Neuronal stem cell (in vitro differentiated cells): ENCODE measurements at regions not wholly inside any gene's neighbourhood (a gene's known extent, or its start where the extent isn't known, plus 50 kb on each side); places are given as distances from the start of the nearest gene placed in this dataset.

Experiments
- DNase-seq: peaks from one replicate; pipeline ENCODE4 v3.0.0-alpha.2; 2013; ENCODE audit warnings: low spot score
- H2AFZ ChIP-seq: one replicate; pipeline ENCODE4 v1.6.1; 2013; ENCODE audit warnings: mild to moderate bottlenecking, low read length, inconsistent platforms
- H2AK5ac ChIP-seq: 2 replicates; pipeline ENCODE4 v1.6.1; 2013; ENCODE audit warnings: low read depth, mild to moderate bottlenecking, inconsistent platforms, low read length, moderate library complexity, mixed read lengths
- H2BK120ac ChIP-seq: 2 replicates; pipeline ENCODE4 v1.6.1; 2013; ENCODE audit warnings: low read depth, mild to moderate bottlenecking, inconsistent platforms, low read length, moderate library complexity, mixed read lengths
- H2BK12ac ChIP-seq: one replicate; pipeline ENCODE4 v1.6.1; 2013; ENCODE audit warnings: low read length, inconsistent platforms
- H2BK15ac ChIP-seq: 2 replicates; pipeline ENCODE4 v1.6.1; 2013; ENCODE audit warnings: mild to moderate bottlenecking, low read length, inconsistent platforms, mixed read lengths
- H2BK5ac ChIP-seq: one replicate; pipeline ENCODE4 v1.6.1; 2013; ENCODE audit warnings: inconsistent platforms, mild to moderate bottlenecking, low read length, moderate library complexity
- H3K14ac ChIP-seq: one replicate; pipeline ENCODE4 v1.6.1; 2013; ENCODE audit warnings: low read length, inconsistent platforms
- H3K18ac ChIP-seq: 2 replicates; pipeline ENCODE4 v1.6.1; 2013; ENCODE audit warnings: low read length, inconsistent platforms
- H3K23ac ChIP-seq: 2 replicates; pipeline ENCODE4 v1.6.1; 2013; ENCODE audit warnings: low read depth, mild to moderate bottlenecking, mixed read lengths, low read length, inconsistent platforms; ENCODE audit not compliant: poor library complexity
- H3K27ac ChIP-seq: replicated peaks from 3 replicates; pipeline ENCODE4 v1.5.1; 2013; ENCODE audit warnings: low read length, inconsistent platforms
- H3K27me3 ChIP-seq, 3 experiments: 2 replicates each; pipeline ENCODE4 v1.6.1; 2013; ENCODE audit warnings: low read length in 3 of 3, mild to moderate bottlenecking in 2 of 3, inconsistent platforms in 1 of 3, low read depth in 1 of 3, mixed read lengths in 1 of 3, moderate library complexity in 1 of 3; ENCODE audit not compliant: control insufficient read depth in 3 of 3, insufficient read depth in 3 of 3
- H3K36me3 ChIP-seq, 2 donors: replicated peaks in 1 of 2; 2 replicates each; pipeline ENCODE4 v1.6.1; 2013; ENCODE audit warnings: low read length in 2 of 2; ENCODE audit not compliant: control insufficient read depth in 2 of 2, insufficient read depth in 2 of 2
- H3K4ac ChIP-seq: 2 replicates; pipeline ENCODE4 v1.6.1; 2013; ENCODE audit warnings: inconsistent platforms, mild to moderate bottlenecking, low read length, moderate library complexity
- H3K4me1 ChIP-seq, 2 donors: 1 replicate in 1 of 2; 2 replicates in 1 of 2; pipeline ENCODE4 v1.6.1; 2013; ENCODE audit warnings: low read length in 2 of 2, low read depth in 1 of 2; ENCODE audit not compliant: control insufficient read depth in 2 of 2, insufficient read depth in 1 of 2
- H3K4me2 ChIP-seq: one replicate; pipeline ENCODE4 v1.6.1; 2013; ENCODE audit warnings: mild to moderate bottlenecking, low read length, inconsistent platforms; ENCODE audit not compliant: insufficient read depth, poor library complexity, severe bottlenecking
- H3K4me3 ChIP-seq, 2 donors: 2 replicates each; pipeline ENCODE4 v1.5.1; 2013; ENCODE audit warnings: low read length in 2 of 2, mild to moderate bottlenecking in 2 of 2, inconsistent platforms in 1 of 2, moderate library complexity in 1 of 2
- H3K79me1 ChIP-seq: one replicate; pipeline ENCODE4 v1.6.1; 2013; ENCODE audit warnings: low read depth, mild to moderate bottlenecking, inconsistent platforms, low read length, moderate library complexity
- H3K9ac ChIP-seq: one replicate; pipeline ENCODE4 v1.6.1; 2013; ENCODE audit warnings: mild to moderate bottlenecking, low read depth, low read length, inconsistent platforms; ENCODE audit not compliant: poor library complexity
- H3K9me3 ChIP-seq, 2 donors: replicated peaks in 1 of 2; 2 replicates each; pipeline versions ENCODE3 to v1.6.1; 2013; ENCODE audit warnings: low read length in 2 of 2, mild to moderate bottlenecking in 2 of 2, inconsistent platforms in 1 of 2, low read depth in 1 of 2, mixed read lengths in 1 of 2, moderate library complexity in 1 of 2; ENCODE audit not compliant: control insufficient read depth in 2 of 2, insufficient read depth in 1 of 2
- H4K8ac ChIP-seq: one replicate; pipeline ENCODE4 v1.6.1; 2013; ENCODE audit warnings: low read depth, mild to moderate bottlenecking, inconsistent platforms, low read length, moderate library complexity
- H4K91ac ChIP-seq: one replicate; pipeline ENCODE4 v1.6.1; 2013; ENCODE audit warnings: low read length, low read depth, mild to moderate bottlenecking, inconsistent platforms; ENCODE audit not compliant: poor library complexity
- WGBS, 2 donors: extraction: QIAGEN DNeasy Blood & Tissue Kit; methylation state at CpG; one replicate each; pipeline ENCODE4 v1.1.7; 2013; ENCODE audit warnings: missing lambda C conversion rate in 2 of 2, mixed read lengths in 1 of 2; ENCODE audit not compliant: insufficient read length in 2 of 2, insufficient replicate concordance in 1 of 2; ENCODE audit errors: extremely low coverage in 2 of 2; 5-methylcytosine and 5-hydroxymethylcytosine counted together

- no peak overlapping the region for H2BK15ac ChIP-seq
Measured at GRCh38 chr20:12072954-12073264, 155.2 kb downstream of the BTBD3 start.

GRCh38 chr20:12074111-12074655 is 156.5 kb downstream of the BTBD3 start:
- H3K23ac ChIP-seq = no peak overlapping the region
- H3K36me3 ChIP-seq = no peaks in the 10 kb centered on the region
- WGBS, 2 donors = no CpG with 5 or more reads among the region's 3 CpGs
- no peak for DNase-seq
- no peak overlapping the region for H4K8ac ChIP-seq
- peaks cover 0 to 2% of the 10 kb centered on the region in 2 donors for H3K9me3 ChIP-seq
- no peaks in the 10 kb centered on the region for H3K79me1 ChIP-seq
- no peak overlapping the region for H3K9ac ChIP-seq
- H2BK5ac ChIP-seq = no peak overlapping the region
- no peak overlapping the region for H3K18ac ChIP-seq
- no peak overlapping the region for H4K91ac ChIP-seq
- H2BK15ac ChIP-seq = no peak overlapping the region
- no peak overlapping the region for H2AK5ac ChIP-seq
- no peak overlapping the region for H2BK12ac ChIP-seq
- peaks cover 0 to 5% of the 10 kb centered on the region in 2 donors for H3K4me1 ChIP-seq
- no peak overlapping the region for H2BK120ac ChIP-seq
- H3K27ac ChIP-seq = no peak overlapping the region
- no peaks in the 10 kb centered on the region for H3K27me3 ChIP-seq
- no peak overlapping the region for H3K4ac ChIP-seq
- no peak overlapping the region for H3K14ac ChIP-seq
- no peak overlapping the region for H2AFZ ChIP-seq
- no peak overlapping the region for H3K4me2 ChIP-seq
- no peak overlapping the region for H3K4me3 ChIP-seq

More at GRCh38 chr20:12072954-12073264, 155.2 kb downstream of the BTBD3 start:
- Histone ChIP-seq H2AFZ (no peak overlapping the region), H3K18ac (no peak overlapping the region), H3K27me3 (no peaks in the 10 kb centered on the region), H3K79me1 (no peaks in the 10 kb centered on the region), H3K4ac (no peak overlapping the region), H3K9ac (no peak overlapping the region), H3K4me1 (peaks cover 0 to 8% of the 10 kb centered on the region in 2 donors), H4K91ac (no peak overlapping the region), H2BK5ac (no peak overlapping the region), H3K4me3 (no peak overlapping the region), H3K36me3 (no peaks in the 10 kb centered on the region), H2BK120ac (no peak overlapping the region), H3K23ac (no peak overlapping the region), H3K4me2 (no peak overlapping the region), H3K27ac (no peak overlapping the region), H2AK5ac (no peak overlapping the region), H3K9me3 (peaks cover 0 to 2% of the 10 kb centered on the region in 2 donors), H2BK12ac (no peak overlapping the region), H4K8ac (no peak overlapping the region), H3K14ac (no peak overlapping the region)
- no peak for DNase-seq
- WGBS, 2 donors = no CpG with 5 or more reads among the region's 2 CpGs

- no peak overlapping the region for H2BK120ac ChIP-seq
- WGBS, 2 donors = no CpG with 5 or more reads among the region's 3 CpGs
- H3K27me3 ChIP-seq = no peaks in the 10 kb centered on the region
- H3K4me2 ChIP-seq = no peak overlapping the region
- H3K27ac ChIP-seq = peak overlapping the region; percentile 12
- no peak overlapping the region for H4K8ac ChIP-seq
- H3K4me1 ChIP-seq = peaks cover 0 to 5% of the 10 kb centered on the region in 2 donors
- no peak for DNase-seq
- H3K18ac ChIP-seq = no peak overlapping the region
- H3K4me3 ChIP-seq = no peak overlapping the region
- no peak overlapping the region for H4K91ac ChIP-seq
- H3K4ac ChIP-seq = no peak overlapping the region
- no peak overlapping the region for H2BK12ac ChIP-seq
- no peaks in the 10 kb centered on the region for H3K36me3 ChIP-seq
- no peak overlapping the region for H3K23ac ChIP-seq
- H3K14ac ChIP-seq = no peak overlapping the region
- H3K79me1 ChIP-seq = no peaks in the 10 kb centered on the region
- no peak overlapping the region for H2BK15ac ChIP-seq
- no peak overlapping the region for H2AFZ ChIP-seq
- peaks cover 0 to 2% of the 10 kb centered on the region in 2 donors for H3K9me3 ChIP-seq
- no peak overlapping the region for H3K9ac ChIP-seq
- no peak overlapping the region for H2BK5ac ChIP-seq
- H2AK5ac ChIP-seq = no peak overlapping the region
Measured at GRCh38 chr20:12076200-12076599, 158.5 kb downstream of the BTBD3 start.

GRCh38 chr20:12077875-12078274 is 160.2 kb downstream of the BTBD3 start:
- Histone ChIP-seq H3K18ac (no peak overlapping the region), H2BK120ac (no peak overlapping the region), H2AFZ (no peak overlapping the region), H4K91ac (no peak overlapping the region), H2BK12ac (no peak overlapping the region), H2BK5ac (no peak overlapping the region), H3K4ac (no peak overlapping the region), H3K9me3 (peaks cover 0 to 2% of the 10 kb centered on the region in 2 donors), H3K27ac (peak overlapping the region; percentile 41), H2BK15ac (no peak overlapping the region), H2AK5ac (no peak overlapping the region), H3K4me2 (no peak overlapping the region), H4K8ac (no peak overlapping the region), H3K79me1 (no peaks in the 10 kb centered on the region), H3K14ac (no peak overlapping the region), H3K9ac (no peak overlapping the region), H3K4me1 (peaks cover 0 to 5% of the 10 kb centered on the region in 2 donors), H3K4me3 (no peak overlapping the region), H3K27me3 (no peaks in the 10 kb centered on the region), H3K36me3 (no peaks in the 10 kb centered on the region), H3K23ac (no peak overlapping the region)
- no peak for DNase-seq
- WGBS, 2 donors = no CpG with 5 or more reads among the region's 7 CpGs
